GM23248 (cell line): ENCODE measurements at regions not wholly inside any gene's neighbourhood (a gene's known extent, or its start where the extent isn't known, plus 50 kb on each side); places are given as distances from the start of the nearest gene placed in this dataset.

Experiments used
- EZH2 ChIP-seq: fragments of 200-600 bp; sonication (generic); IDR thresholded peaks from 2 replicates; pipeline ENCODE4 v1.6.1; 2018; ENCODE audit warnings: antibody characterized with exemption, mild to moderate bottlenecking; ENCODE audit not compliant: insufficient read depth, poor library complexity, severe bottlenecking
- EZH2phosphoT487 ChIP-seq: fragments of 200-600 bp; sonication (generic); IDR thresholded peaks from 2 replicates; pipeline ENCODE4 v1.6.1; 2018; ENCODE audit warnings: antibody characterized with exemption, moderate library complexity, mild to moderate bottlenecking, low read depth; ENCODE audit not compliant: insufficient read depth

DNA sequence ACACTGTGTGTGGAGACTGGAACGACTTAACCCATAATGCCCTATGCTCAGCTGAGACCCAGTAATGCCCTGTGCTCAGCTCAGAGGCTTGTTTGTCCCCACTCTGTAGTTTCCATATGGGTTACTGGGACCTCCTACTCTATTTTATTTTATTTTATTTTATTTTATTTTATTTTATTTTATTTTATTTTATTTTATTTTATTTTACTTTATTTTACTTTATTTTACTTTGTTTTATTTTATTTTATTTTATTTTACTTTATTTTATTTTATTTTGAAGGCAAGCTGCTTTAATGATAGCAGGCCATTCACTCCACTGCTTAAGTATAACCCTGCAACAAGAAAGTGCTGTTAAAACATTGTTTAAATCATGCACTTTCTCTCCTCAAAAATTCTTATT is 603.4 kb upstream of the JAG1 start:
- TF ChIP-seq EZH2 (no peak), EZH2phosphoT487 (no peak)
